Activated T-helper 1 cell treated with Interleukin-2 at 50 U/mL for 16 hours (primary cell): ENCODE measurements at regions not wholly inside any gene's neighbourhood (a gene's known extent, or its start where the extent isn't known, plus 50 kb on each side); places are given as distances from the start of the nearest gene placed in this dataset.
"Not testable (repeated sequence)": the region's sequence is repeated elsewhere in the genome, so short reads cannot be mapped to it uniquely, and the experiment has no call there.

ENCODE experiments used
- DNase-seq: peaks from one replicate; pipeline ENCODE4 v3.0.0-alpha.2; 2020; ENCODE audit warnings: low read depth

- no peak for DNase-seq
These were observed 348.9 kb upstream of the C16orf82 start for GRCh38 chr16:26717826-26718225.

- no peak for DNase-seq
These were observed 345.4 kb upstream of the C16orf82 start for GRCh38 chr16:26721290-26721689.

DNA sequence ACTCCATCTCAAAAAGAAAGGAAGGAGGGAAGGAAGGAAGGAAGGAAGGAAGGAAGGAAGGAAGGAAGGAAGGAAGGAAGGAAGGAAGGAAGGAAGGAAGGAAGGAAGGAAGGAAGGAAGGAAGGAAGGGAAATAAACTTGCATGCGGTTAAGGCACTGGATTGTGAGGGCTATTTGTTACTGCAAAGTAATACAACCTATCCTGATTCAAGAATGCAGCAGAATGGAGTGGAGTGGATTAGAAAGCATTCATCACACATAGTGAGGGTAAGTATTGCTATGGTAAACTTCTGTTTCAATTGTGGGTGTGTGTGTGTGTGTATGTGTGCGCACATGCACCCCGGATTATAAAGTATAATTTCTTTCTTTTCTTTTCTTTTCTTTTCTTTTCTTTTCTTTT, 344.8 kb upstream of the C16orf82 start:
- DNase-seq: not testable (repeated sequence)

- DNase-seq: no peak
These were observed 342.5 kb upstream of the C16orf82 start for GRCh38 chr16:26724189-26724588.

DNA sequence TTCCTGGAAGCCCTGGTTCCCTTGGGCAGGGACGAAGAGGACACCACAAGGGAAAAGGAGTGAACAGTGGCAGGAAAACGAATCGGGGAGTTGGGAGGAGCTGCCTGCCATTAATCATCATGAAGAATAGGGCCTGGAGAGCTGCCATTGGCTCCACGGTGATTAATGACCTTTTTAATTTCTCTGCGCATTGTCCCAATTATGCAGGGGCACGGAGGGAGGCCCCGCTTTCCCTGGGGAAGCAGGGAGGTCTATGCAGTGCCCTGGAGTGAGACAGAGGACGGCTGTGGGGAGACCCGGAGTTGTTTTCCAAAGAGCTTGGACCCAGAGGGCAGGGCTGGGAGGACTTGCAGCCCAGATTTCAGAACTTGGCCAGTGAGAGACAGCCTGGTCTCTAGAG, 338.9 kb upstream of the C16orf82 start:
- no peak for DNase-seq

GRCh38 chr16:26729951-26730541, 336.7 kb upstream of the C16orf82 start:
- no peak for DNase-seq

DNA sequence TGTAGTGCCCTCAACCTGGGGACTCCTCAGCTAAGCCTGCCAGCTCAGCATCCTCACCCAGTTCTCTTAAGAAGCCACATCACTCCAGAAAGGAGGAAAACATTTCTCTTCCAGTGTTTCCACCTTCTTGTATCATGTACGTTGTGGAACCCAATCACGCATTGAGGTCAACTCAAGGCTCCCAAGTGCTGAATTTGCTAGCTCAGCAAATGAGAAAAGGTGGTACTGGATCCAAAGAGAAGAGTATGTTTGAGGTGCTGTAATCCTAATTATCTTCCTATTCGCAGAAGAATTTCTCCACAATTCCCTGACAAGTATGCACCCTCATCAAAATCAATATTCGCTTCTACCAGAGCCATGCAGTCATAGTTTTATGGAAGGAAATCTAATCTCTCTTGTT, 335.0 kb upstream of the C16orf82 start:
- no peak for DNase-seq

GRCh38 chr16:26733710-26734109, 333.0 kb upstream of the C16orf82 start:
- no peak for DNase-seq

DNA sequence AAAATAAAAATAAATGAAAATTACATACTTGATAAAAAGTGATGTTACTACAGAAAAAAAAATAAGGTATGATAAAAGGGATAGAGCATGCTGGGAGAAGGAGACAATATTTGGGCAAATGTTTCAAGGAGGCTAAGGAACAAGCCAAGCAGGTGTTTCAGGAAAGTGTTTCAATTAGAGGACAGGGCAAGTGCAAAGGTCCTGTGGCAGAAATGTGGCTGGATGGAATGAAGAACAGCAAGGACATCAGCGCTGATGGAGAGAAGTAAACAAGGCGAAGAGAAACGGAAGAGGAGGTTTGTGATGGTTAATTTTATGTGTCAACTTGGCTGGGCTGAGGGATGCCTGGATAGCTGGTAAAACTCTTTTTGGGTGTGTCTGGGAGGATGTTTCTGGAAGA, 331.2 kb upstream of the C16orf82 start:
- DNase-seq: no peak

GRCh38 chr16:26736084-26736483, 330.6 kb upstream of the C16orf82 start:
- DNase-seq: no peak

DNA sequence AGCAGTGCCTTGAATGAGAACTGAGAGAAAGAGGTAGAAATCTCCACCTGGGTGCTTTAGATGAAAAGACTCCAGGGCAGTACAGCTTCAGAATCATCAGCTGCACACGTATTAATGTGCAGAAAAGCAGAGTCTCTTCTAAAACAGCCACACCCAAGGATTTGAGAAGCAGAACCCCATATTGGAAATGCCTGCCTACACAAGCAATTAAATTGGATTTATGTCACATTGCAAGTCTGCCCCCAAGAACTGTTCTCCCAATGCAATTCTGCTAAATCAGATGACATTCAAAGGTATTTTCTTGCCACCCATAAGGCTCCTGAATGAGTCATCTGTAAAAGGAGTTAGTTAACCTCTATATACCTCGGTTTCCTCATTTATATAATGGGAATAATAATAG, 326.0 kb upstream of the C16orf82 start:
- no peak for DNase-seq

DNA sequence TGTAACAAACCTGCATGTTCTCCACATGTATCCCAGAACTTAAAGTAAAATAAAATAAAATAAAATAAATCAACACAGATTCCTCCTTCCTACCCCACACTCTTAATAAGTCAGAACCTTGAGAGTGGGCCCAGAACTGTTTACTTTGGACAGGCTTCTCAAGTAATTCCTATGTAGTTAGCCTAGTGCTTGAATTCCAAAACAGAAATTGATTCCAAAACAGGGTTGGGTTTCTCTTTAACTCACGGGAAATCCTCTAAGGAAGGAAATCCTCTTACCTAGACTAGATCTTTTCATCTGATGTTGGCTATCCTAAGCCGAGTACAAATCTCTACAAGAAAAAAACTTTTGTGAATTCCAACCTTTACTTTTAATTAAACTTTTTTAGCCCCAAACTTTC, 324.7 kb upstream of the C16orf82 start:
- DNase-seq: no peak

DNA sequence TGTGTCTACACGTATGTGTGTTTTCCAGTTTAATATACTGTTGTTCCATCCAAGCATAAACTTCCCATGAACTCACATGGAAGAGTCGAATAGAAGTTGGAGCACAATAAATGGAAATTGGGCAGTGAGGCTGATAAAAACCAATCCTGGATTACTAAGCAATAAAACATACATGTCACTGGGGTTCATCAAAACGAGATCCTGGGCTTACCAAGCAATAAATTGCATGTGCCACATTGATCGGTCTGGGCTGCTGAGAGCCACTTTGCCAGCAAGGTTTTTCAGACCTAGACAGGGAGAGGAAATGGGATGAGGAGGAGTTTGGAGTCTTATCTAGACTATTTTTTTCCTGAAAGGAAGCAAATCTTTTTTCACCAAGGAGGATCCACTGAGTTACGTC, 322.3 kb upstream of the C16orf82 start:
- no peak for DNase-seq

DNA sequence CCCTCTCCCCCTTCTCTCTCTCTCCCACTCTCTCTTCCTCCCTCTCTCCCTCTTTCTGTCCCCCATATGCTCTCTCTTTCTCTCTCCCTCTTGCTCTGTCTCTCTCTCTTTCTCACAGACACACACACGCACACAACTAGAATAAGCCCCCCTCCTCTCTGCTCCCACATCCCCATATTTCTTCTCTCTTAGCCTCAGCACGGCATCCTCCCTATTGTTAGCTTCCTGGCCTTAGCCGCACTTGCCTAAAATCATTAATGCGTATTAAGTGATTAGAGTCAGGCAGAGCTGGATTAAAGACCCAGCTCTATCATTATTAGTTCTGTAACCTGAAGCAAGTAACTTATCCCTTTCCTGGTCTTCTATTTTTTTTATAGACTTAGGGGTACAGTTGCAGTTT, 319.0 kb upstream of the C16orf82 start:
- DNase-seq: no peak

DNA sequence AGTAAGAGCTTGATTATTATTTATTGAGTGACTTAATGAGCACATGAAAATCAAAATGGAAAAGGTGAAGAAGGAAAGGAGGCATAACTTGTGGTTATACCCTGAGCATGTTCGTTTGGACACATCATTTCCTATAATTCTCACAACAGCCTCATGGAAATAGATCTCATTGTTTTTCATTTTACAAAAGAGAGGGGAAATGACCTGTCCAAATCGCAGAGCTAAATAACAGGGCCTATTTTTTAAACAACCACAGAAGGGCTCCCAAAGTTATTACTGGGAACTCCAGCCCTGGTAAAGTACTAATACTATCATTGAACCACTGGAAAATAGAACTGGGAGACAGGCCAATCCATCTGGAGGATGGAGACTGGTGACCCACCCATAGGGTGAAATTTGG, 317.7 kb upstream of the C16orf82 start:
- no peak for DNase-seq

GRCh38 chr16:26752166-26752565, 314.6 kb upstream of the C16orf82 start:
- DNase-seq: no peak

DNA sequence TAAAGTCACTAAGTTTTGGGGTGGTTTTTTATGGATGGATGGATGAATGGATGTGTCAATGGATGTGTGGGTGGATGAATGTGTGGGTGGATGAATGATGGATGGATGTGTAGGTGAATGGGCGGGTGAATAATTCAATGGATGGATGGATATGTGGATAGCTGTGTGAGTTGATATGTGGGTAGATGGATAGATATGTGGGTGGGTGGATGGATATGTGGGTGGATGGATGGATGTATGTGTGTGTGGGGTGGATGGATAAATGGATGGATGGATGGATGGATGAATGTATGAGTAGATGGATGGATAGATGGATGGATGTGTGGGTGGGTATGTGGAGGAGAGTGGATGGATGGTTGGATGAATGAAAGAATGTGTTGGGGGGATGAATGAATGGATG, 310.1 kb upstream of the C16orf82 start:
- no peak for DNase-seq

GRCh38 chr16:26762594-26762993, 304.1 kb upstream of the C16orf82 start:
- DNase-seq: no peak

GRCh38 chr16:26765087-26765486, 301.6 kb upstream of the C16orf82 start:
- DNase-seq: no peak

- no peak for DNase-seq
These were observed 298.2 kb upstream of the C16orf82 start for GRCh38 chr16:26768385-26769010.

- no peak for DNase-seq
These were observed 296.2 kb upstream of the C16orf82 start for GRCh38 chr16:26770547-26770946.

DNA sequence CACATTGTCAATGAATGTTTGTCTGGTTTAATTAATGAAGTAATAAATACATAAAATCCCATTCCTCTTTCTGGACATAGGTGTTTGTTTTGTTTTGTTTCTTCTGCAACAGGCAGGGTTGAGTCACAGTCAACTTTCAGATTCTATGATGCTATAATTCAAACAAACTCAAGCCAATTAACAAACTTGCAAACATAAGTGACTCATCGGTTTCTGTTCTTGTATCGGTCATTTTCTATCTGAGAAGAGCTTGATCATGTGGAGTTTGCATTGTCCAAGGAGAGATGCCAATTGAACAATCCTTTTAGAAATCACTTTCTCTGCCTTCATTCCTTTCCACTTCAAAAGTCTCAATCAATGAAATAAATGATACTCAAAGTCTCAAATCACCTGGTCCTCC, 294.2 kb upstream of the C16orf82 start:
- no peak for DNase-seq

- no peak for DNase-seq
These were observed 288.9 kb upstream of the C16orf82 start for GRCh38 chr16:26777821-26778220.

DNA sequence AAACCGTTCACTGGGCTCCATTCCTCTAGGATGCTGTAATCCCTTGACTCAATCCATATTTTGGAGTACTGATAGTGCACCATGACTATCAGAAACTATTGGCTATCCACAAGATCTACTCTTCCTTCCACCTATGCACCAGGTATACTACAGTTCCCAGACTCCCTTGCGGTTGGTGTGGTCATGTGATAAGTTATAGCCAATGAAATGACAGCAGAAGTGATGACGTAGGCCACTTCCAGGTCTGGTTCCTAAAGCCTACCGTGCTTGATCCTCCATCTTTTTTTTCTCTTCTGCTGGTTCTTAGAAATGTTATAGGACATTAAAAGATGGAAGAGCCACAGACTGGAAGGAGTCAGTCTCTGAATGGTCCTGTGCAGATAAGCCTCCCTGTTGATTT, 278.8 kb upstream of the C16orf82 start:
- no peak for DNase-seq
